Right hindlimb (tissue), 1 donor: ENCODE measurements at regions not wholly inside any gene's neighbourhood (a gene's known extent, or its start where the extent isn't known, plus 50 kb on each side); places are given as distances from the start of the nearest gene placed in this dataset.
"Not testable (repeated sequence)": the region's sequence is repeated elsewhere in the genome, so short reads cannot be mapped to it uniquely, and the experiment has no call there.

Experiments
- DNase-seq: peaks from one replicate; pipeline ENCODE4 v3.0.0-alpha.2; 2018

DNA sequence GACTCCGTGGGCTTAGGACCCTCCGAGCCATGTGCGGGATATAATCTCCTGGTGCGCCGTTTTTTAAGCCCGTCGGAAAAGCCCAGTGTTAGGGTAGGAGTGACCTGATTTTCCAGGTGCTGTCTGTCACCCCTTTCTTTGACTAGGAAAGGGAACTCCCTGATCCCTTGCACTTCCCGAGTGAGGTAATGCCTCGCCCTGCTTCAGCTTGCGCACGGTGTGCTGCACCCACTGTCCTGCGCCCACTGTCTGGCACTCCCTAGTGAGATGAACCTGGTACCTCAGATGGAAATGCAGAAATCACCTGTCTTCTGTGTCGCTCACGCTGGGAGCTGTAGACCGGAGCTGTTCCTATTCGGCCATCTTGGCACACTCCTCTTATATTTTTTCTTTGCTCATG is 95.1 kb upstream of the FRMD4B start:
- DNase-seq = not testable (repeated sequence)

DNA sequence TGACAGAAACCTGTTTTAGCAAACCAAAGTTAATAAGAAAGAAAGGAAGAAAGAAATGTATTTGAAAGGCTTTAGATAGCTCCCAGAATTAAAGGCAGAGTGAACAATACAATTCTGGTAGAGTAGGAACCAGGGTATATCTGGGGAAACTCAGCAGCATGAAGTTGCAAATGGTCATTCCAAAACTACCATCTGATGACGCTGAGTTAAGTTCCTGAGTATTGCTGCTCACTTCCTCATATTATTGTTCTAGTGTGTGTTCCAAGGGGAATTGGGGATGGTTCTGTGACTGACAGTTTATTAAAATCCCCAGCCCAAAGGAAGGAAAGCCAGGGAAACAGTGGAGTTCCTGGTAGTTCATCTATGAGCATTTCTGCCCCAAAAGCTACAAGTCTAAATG is 88.3 kb upstream of the FRMD4B start:
- DNase-seq = no peak

DNA sequence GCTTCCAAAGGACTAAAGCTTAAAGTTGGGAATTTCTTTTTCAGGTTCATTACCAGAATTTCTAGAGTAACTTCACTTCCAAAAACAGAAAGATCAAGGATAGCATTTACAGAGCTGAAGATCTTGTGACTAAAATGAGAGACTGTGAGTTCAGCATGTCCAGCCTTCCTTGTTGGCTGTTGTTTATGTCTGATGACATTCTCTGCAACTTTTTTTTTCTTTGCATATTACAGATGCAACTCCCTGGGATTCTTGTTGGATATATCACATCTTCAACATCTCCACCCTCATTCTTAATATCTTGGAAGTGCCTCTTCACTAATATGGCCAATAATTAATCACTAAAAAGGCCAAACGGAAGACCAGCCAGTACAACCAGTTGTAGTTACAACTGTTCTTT is 86.2 kb upstream of the FRMD4B start:
- no peak for DNase-seq

DNA sequence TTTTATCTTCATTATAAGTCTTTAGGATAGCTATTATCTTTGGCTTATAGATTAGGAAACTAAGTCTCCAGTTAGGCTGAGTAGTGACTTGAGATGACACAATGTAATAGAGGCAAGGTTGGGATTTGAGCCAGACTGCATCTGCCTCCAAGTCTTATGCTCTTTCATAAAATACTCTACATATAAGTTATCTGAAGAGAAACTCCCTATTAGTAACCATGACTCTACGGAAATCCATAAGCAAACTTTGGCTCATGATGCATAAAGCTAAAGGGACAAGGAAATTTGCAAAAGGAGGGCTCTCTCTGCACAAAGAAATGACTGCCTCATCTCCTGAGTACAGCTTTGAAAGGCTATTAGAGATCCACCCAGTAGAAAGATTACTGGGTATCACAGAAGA is 77.6 kb upstream of the FRMD4B start:
- no peak for DNase-seq

DNA sequence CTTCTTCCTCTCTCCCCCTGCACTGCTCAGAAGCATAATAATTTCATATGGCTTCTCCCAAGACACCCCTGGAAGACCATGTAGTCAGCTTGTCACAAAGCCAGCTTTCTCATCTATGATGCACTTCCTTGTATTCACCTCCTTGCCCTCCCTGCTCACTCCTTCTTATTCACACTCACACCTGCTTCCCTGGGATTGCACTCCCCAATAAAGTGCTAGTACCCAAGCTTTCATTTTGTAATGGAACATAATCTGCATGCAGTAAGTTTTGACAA is 76.9 kb upstream of the FRMD4B start:
- no peak for DNase-seq

DNA sequence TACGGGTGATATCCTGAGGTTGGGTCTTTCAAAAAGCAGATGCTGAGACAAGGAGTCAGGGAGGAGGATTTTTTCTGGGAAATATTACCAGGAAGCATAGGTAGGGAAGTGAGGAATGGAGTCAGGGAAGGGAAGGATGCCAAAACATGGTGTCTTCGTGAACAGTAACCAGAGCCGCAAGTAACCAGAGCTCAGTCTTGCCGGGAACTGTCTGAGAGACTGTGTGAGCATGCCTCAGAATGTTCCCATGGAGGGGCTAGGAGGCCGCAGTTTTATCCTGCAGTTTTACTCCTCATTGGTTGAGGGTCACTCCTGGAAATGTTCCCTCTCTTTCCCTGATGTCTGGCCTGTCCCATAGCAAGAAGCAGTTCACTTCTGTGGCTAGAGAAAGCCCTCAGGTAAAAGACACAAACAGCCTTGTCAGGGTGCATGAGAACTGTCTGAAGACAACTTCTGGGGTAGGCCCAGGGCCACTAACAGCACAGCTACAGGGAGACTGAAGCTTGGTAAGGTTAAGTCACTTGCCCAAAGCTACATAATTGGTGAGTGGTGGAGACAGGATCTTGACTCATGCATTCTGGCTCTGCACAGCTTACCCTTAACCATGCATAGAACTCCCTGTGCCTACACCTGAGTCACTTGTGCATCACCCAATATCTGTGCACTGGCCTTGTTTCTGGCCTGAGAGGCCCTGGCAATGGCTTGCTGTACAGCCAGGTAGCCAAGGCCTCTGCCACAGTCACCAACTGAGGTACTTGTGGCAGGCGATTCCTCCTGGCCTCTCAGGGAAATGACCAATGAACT is 76.3 kb upstream of the FRMD4B start:
- DNase-seq = no peak

DNA sequence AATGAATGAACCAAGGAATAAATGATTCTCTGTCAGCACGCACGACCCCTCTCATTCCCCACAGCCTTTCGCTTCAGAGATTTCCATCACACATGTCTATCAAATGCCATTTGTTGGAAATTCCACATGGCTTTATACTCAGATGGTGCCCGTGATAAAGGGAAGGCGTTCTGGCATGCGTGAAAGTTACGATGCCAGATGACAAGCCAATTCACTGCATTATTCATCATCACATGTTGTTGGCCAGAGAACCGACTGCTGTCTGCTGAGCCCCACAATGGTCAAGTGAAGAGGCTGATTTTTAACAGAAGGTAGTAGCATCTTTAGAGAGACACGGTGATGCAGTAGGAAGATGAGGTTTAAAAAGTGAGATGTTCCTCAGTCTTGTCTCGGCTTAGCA is 74.1 kb upstream of the FRMD4B start:
- DNase-seq = no peak

DNA sequence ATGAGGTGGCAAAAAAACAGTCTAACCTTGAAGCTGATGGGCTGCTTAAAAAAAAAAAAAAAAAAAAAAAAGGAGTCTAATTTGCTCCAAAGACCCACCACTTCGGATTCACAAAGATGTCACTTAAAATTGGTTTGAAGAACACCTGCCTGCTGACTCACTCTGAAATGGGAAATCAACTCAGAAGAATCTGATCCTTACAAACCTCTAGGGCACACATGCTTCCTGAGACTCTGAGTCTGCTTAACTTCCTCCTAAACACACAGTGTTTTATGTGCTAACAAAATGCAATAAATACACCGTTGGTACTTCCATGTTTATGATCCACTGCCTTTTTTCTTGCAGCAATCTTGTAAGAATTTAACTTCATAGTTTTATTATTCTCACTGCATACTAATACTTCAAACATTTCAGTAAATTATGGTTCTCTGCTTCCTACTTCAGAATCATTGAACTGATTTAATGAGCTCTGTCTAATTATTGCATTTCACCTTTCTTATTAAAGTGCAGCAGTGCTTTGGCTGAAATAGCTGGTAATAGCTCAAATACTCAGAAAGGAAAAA is 73.0 kb upstream of the FRMD4B start:
- DNase-seq = no peak

DNA sequence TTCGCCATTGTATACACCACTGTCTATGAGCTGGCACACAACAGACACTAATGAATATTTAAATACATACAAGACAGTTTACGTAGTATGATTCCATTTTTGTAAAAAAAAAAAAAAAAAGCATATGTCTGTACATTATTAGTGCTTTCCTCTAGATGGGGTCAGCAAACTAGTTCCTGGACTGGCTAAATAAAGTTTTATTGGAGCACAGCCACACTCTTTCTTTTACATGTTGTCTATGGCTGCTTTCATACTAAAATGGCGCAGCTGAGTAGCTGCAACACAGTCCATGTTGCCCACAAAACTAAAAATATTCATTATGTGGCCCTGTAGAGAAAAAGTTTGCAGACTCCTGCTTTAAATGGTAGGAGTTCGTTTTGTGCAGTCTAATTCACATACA is 70.7 kb upstream of the FRMD4B start:
- DNase-seq = no peak

DNA sequence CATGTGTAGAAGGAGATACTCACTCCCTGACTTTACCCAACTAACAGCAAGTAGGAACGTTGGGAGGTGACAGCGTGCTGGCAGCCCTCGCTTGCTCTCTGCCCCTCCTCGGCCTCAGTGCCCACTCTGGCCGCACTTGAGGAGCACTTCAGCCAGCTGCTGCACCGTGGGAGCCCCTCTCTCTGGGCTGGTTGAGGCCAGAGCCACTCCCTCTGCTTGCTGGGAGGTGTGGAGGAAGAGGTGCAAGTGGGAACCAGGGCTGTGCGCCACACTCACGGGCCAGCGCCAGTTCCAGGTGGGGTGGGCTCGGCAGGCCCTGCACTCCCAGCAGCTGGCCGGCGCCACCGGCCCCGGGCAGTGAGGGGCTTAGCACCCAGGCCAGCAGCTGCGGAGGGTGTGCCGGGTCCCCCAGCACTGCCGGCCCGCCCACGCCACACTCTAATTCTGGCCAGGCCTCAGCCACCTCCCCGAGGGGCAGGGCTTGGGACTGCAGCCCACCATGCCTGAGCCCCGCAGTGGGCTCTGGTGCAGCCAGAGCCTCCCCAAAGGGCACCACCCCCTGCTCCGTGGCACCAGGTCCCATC is 68.4 kb upstream of the FRMD4B start:
- DNase-seq = no peak

DNA sequence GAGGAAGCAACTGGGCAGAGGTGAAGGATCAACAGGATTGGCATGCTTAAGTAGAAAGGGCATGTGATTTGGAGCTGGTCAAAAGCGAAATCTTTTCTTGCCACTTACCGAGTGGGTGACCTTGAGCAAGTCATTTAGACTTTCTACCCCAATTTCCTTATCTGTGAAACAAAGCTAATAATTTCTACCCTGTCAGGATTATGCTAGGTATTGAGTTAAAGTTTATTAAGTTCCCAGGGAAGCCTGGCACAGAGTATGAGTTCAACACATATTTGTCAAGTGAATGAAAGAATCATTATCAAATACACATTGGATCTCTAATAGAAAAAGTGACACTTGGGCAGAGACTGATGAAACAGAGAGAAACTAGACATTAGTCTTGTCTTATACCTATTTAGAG is 66.4 kb upstream of the FRMD4B start:
- no peak for DNase-seq

DNA sequence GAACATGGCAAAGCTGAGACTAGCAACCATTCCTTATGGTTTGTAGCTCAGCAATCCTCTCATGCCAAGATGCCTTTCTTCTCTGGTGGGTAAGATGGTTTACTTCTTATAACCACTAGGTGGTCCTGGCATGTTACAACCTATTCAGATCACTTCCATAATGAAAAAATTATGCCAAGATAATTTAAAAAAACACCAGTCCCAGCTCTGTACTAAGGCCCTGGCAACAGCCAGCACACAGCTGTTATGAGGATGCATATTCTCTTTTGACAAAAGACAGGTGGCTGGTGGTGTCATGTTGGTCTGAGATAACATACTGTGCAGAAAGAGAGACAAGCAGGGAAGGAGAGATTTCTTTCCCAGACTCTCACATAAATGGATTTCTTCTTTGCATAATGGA is 65.7 kb upstream of the FRMD4B start:
- peak; percentile 46 for DNase-seq

DNA sequence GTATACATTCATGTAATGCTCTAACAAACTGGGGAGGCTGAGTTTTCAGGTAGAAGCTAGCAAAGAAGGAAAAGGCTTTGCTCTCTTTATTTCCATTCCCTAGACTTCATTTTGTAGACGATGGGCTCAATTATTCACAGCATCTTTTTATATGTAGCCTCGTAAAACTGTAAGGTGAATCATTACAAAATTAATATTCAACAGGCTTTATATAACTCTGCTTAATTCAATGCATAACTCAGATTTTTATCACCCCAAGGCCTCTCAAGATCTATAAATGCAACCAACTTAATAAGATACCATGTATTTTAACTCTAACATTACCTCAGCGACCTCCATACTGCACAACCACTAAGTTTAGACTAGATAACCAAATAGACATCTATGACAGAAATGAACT is 63.0 kb upstream of the FRMD4B start:
- no peak for DNase-seq

DNA sequence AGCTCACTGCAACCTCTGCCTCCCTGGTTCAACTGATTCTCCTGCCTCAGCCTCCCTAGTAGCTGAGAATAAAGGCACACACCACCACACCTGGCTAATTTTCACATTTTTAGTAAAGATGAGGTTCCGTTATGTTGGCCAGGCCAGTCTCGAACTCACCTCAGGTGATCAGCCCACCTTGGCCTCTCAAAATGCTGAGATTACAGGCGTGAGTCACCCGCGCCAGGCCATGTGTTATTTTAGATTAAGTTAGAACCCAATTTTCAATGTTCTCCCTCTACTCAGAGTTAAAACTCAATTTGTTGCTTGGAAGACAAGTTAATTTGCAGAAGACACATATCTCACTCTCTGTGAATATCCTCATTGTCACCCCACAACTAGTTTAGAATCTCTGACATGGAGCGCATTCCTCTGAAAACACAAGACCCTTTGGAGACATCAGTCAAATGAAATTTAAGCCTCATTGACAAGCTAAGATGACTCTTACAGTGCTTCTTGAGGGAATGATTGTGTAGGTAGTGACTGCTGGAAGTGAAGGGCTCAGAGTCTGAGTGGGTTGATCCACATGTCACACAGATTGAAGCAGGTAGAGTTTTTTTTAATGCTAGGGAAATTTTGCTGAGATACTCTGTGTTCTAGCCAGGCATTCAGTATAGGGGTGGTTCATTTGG is 60.6 kb upstream of the FRMD4B start:
- DNase-seq = no peak

DNA sequence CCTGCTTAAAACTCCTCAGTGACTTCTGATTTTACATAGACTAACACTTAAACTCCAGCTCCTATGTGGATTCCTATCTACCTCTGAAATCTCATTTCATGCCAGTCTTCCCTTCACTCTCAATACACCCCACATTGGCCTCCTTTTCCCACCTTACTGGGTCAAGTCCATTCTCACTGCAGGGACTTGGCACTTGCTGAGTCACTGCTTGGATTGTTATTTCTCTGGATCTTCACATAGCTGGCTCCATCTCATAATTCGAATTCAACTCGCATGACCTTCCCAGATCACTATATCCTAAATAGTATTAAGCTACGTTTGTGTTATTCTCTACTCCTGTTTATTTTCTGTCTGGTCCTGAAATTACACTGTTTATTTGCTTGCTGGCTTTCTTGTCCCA is 59.6 kb upstream of the FRMD4B start:
- no peak for DNase-seq

DNA sequence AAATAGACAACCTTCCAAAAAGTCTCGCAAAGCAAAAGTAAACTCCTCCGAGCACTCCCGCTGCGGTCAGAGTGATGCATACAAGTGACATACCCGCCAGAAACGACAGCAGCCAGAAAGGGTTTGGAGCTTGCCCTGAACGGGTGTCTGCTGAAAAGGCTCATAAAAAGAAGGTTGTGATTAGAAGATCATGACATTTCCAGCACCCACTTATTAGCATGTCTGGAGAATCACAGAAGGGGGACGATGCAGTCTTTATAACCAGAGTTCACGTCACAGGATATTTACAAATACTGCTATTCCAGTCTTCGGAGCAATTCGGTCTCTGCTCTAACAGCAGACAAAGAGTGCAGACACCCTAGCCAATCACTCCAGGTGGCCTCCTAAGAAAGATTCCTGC is 59.1 kb upstream of the FRMD4B start:
- DNase-seq = peak; percentile 51

DNA sequence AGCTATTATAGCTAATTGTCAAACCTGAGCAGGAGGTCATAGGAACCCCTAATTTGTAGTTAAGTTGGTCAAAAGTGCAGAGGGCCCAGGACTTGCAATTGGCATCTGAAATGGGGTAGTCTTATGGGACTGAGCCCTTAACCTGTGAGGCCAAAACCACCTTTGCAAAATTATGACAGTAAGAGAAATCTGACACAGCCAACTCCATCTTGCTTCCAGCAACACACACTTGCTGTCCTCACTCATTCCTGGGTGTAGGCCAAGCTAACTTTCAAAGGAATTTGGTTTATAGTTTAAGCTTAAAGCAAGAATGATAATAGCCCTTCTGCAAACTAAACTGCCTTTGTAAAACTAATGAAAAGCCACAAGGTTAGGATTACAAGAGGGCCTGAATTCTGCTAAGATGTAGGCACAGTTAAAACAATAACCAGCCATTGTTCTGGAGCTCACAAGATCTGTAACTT is 57.6 kb upstream of the FRMD4B start:
- no peak for DNase-seq

DNA sequence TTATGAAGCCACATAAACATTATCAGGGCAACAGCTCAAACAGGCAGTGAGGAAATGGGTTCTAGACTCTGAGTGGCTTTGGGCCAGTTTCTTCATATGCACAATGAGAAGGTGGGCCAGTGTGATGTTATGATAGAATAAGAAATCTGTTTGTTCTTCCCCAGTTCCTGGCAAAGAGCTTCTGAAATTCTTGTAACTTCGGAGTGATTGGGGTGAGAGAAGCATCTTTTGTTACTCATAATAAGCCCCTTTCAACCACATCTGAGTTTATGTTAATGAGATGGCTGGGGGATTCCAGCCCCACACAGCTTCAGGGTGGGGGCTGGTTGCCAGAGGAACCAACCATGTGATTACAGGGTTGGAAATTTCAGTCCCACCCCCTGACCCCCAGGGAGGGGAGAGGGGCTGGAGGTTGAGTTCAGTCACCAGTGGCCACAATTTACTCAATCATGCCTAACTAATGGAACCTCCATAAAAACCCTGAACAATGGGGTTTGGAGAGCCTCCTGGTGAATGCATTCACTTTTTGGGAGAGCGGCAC is 57.0 kb upstream of the FRMD4B start:
- DNase-seq = no peak

DNA sequence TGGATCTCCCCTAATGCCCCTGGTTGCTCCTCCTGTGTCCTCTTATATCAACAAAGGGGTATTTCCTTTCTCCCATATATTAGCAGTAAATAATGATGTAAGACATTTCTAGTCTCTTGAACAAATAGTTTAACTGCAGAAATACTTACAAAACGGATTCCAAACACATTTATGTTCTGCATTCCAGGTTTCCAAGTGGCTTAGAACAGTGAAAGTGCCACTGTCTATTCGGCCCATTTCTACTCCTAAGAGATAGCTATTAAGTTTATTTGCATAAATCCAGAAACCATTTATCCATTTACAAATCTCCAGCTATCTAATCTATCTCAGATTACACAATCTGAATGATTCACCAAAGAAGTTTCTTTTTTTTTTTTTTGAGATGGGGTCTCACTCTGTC is 55.8 kb upstream of the FRMD4B start:
- no peak for DNase-seq

DNA sequence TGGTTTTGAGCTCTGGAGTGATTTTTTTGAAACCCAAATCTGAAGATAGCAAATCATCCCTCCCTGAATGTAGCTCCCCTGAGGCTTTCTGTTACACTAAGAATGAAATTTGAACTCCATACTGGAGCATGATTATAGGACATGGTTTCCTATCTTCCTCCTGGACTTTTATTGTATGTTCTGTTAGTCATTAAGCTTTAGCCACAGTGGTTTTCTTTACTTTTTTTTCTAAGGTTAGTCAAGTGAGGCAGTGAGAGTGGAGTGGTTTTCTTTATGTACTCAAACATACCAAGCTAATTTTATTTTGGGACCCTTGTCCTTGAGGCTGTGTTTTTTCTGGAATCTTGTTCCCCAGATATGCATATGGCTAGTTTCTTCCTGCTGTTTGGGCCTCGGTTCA is 55.2 kb upstream of the FRMD4B start:
- no peak for DNase-seq

DNA sequence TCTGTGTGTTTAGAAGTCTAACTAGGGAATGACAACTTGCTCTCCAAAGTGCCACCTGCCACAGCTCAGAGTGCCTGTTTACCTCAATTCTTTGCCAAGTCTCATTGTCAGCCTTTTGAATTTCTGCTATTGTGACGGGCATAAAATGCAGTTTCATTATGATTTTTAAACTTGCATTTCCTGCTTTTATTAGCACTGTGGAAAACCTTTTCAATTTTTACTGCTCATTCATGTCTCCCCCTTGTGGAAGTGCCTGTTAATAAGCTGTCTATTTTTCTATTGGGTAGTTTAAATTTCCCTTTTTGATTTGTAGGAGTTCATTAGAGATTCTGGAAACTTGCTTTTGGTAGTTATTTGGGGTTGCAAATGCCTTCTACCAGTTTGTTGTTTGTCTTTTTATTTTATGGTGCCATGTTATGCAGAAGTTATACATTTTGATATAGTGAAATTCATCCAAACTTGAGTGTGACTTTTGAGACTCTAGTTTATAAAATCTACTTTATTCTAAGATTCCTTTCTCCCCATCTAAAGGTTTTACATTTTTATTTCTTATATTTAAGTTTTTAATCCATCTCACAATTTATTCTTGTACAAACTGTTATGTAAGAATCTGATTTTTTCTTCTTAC is 53.9 kb upstream of the FRMD4B start:
- no peak for DNase-seq

DNA sequence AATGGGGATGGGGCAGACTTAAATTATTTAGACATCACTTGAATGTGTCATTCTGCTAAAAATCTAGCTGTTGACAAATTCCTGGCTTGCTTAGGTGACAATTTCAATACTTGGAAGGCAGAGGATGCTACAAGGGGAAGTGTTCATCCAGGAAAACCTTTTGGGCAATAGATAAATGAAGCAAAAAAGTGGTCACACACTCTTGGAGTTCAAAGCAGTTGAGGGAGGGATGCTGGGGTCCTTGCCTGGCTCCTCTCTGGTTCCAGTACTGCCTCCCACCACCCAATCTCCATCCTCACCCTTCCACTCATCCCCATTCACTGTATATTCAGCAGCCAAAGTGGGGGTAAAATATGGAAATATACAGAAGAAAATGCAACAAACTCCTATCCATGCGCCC is 52.6 kb upstream of the FRMD4B start:
- no peak for DNase-seq
